ENCODE measurements at regions not wholly inside any gene's neighbourhood (a gene's known extent, or its start where the extent isn't known, plus 50 kb on each side); places are given as distances from the start of the nearest gene placed in this dataset.

- DNase-seq (ENCODE audit: low read depth in 4 of 4, low spot score in 2 of 4) = no peak
Measured at GRCh38 chr2:204090021-204090420, 153.5 kb downstream of the ICOS start.

GRCh38 chr2:204104811-204105210 lies 168.2 kb downstream of the ICOS start:
- DNase-seq (ENCODE audit: low read depth in 4 of 4, low spot score in 2 of 4) = no peak

- DNase-seq (ENCODE audit: low read depth in 4 of 4, low spot score in 2 of 4) = peak in 2 of 4 donors; percentile 54 to 62
Measured at GRCh38 chr2:204108330-204108751, 171.8 kb downstream of the ICOS start.

GRCh38 chr2:204108781-204109295 lies 172.3 kb downstream of the ICOS start:
- no peak for DNase-seq (ENCODE audit: low read depth in 4 of 4, low spot score in 2 of 4)

GRCh38 chr2:204109681-204110080 lies 173.1 kb downstream of the ICOS start:
- no peak for DNase-seq (ENCODE audit: low read depth in 4 of 4, low spot score in 2 of 4)

- no peak for DNase-seq (ENCODE audit: low read depth in 4 of 4, low spot score in 2 of 4)
Measured at GRCh38 chr2:204110338-204110741, 173.8 kb downstream of the ICOS start.

- no peak for DNase-seq (ENCODE audit: low read depth in 4 of 4, low spot score in 2 of 4)
Measured at GRCh38 chr2:204110751-204111516, 174.4 kb downstream of the ICOS start.

GRCh38 chr2:204112084-204112770 lies 175.7 kb downstream of the ICOS start:
- no peak for DNase-seq (ENCODE audit: low read depth in 4 of 4, low spot score in 2 of 4)

GRCh38 chr2:204114295-204115136 lies 178.0 kb downstream of the ICOS start:
- DNase-seq (ENCODE audit: low read depth in 4 of 4, low spot score in 2 of 4) = no peak

- no peak for DNase-seq (ENCODE audit: low read depth in 4 of 4, low spot score in 2 of 4)
Measured at GRCh38 chr2:204115137-204116056, 178.8 kb downstream of the ICOS start.

- DNase-seq (ENCODE audit: low read depth in 4 of 4, low spot score in 2 of 4) = no peak
Measured at GRCh38 chr2:204116159-204116792, 179.7 kb downstream of the ICOS start.

GRCh38 chr2:204122425-204122824 lies 185.9 kb downstream of the ICOS start:
- DNase-seq (ENCODE audit: low read depth in 4 of 4, low spot score in 2 of 4) = no peak

- no peak for DNase-seq (ENCODE audit: low read depth in 4 of 4, low spot score in 2 of 4)
Measured at GRCh38 chr2:204124140-204124750, 187.7 kb downstream of the ICOS start.

GRCh38 chr2:204126705-204127104 lies 190.1 kb downstream of the ICOS start:
- DNase-seq (ENCODE audit: low read depth in 4 of 4, low spot score in 2 of 4) = no peak

GRCh38 chr2:204127238-204127637 lies 190.7 kb downstream of the ICOS start:
- DNase-seq (ENCODE audit: low read depth in 4 of 4, low spot score in 2 of 4) = no peak

GRCh38 chr2:204129591-204130294 lies 193.2 kb downstream of the ICOS start:
- DNase-seq (ENCODE audit: low read depth in 4 of 4, low spot score in 2 of 4) = no peak

GRCh38 chr2:204131621-204132020 lies 195.1 kb downstream of the ICOS start:
- DNase-seq (ENCODE audit: low read depth in 4 of 4, low spot score in 2 of 4) = no peak

GRCh38 chr2:204133476-204133875 lies 196.9 kb downstream of the ICOS start:
- no peak for DNase-seq (ENCODE audit: low read depth in 4 of 4, low spot score in 2 of 4)

Measured in left renal cortex interstitium (tissue), 4 donors.